NOMO-1 treated with dmso at 0.1 percent for 144 hours (cell line): ENCODE measurements at regions not wholly inside any gene's neighbourhood (a gene's known extent, or its start where the extent isn't known, plus 50 kb on each side); places are given as distances from the start of the nearest gene placed in this dataset.

Source experiments
- DNase-seq: peaks from one replicate; lab custom pipeline; 2025; ENCODE audit not compliant: unreplicated experiment; lab: John Stamatoyannopoulos, UW

DNA sequence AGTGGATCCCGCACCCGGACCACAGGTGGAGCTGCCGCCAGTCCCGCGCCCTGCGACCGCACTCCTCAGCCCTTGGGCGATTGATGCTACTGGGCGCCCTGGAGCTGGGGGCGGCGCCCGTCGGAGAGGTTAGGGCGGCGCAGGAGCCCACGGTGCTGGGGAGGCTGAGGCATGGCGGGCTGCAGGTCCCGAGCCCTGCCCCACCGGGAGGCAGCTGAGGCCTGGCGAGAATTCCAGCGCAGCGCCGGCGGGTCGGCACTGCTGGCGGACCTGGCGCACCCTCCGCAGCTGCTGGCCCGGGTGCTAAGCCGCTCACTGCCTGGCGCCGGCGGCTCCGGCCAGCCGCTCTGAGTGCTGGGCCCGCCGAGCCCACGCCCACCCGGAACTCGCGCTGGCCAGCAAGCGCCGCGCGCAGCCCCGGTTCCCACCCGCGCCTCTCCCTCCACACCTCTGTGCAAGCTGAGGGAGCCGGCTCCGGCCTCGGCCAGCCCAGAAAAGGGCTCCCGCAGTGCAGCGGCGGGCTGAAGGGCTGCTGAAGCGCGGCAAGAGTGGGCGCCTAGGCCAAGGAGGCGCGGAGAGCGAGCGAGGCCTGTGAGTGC, 1256.5 kb downstream of the STIM2 start:
- DNase-seq: no peak

DNA sequence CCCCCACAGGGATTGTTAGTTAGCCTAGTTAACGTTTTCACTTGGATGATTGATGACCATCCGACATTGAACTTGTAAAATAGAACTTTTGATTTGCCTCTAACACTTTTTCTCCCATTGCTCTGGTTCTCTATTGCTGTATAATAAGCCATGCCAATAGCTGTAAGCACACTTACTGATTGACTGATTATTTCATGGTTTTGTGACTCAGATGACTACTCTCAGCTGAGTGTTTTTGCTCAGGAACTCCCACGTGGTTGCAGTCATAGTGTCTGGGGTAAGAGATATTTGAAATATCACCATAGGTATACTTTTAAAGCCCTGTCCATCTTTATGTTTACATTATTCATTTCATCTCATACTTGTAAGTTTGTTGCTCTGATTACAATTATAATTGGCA, 1285.5 kb downstream of the STIM2 start:
- no peak for DNase-seq

DNA sequence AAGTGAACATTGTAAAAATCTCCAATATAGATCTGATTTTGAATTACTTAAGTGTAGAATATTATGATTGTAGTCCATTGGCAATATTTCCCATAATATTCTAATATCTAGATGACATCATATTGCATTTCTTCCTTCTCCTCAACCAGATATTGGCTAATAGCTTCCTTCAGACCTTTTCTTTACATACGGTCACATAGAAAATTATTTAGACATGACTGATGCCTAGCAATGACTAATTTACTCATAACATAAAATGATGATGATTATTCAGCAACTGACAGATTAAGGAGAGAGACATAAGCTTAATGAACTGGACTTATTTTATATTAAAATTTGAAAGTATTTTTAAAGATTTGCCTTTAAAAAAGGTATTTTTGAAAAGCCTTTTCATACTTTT, 1287.6 kb downstream of the STIM2 start:
- no peak for DNase-seq

DNA sequence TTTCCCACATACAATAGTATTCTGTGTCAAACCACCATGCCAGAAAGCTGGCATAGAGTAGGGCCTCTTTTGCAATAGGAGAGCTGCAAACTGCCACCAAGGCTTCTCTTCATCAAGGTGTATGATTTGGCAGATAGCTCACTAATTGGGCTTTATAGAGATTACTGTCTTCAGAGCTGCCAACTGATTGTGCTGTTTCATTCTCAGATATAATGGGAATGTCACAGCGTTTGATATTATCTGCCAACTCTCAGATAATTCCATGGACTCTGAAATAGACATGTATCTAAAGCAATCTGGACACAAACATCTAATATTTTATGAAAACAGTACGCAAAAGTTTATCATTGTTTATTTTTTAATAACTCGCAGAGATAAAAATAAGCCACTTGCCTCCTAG, 1289.1 kb downstream of the STIM2 start:
- DNase-seq: no peak

DNA sequence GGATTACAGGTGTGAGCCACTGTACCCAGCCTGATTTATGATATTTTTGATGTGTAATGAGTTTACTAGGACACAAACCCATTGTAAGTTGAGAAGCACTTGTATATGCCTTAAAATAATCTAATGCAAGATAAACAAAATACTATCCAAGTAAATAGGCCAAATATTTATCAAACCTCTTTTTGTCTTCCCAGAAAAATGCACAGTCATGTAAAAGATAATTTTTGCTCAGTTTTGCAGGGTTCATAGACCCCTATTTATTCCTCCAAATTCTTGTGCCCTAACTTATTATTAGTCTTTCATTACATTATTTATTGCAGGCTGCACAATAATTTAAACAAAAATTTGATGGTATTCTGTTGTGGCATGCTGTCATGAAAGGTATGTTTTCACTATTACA, 1290.7 kb downstream of the STIM2 start:
- DNase-seq: no peak

DNA sequence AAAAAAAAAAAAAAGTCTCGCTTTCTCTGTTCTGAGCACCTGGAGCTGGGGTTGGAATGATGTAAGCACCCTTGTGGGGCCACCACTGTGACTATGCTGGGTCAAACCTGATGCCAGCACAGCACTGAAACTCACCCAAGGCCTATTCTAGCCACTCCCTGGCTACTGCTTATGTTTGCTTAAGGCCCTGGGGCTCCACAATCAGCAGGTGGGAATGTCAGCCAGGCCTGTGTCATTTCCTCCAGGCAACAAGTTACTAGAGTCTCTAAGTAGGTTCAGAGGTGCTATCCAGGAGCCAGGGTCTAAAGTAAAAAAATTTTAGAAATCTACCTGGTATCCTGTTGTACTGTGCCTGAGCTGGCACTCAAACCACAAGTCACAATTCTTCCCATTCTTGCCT, 1306.8 kb downstream of the STIM2 start:
- DNase-seq: no peak

DNA sequence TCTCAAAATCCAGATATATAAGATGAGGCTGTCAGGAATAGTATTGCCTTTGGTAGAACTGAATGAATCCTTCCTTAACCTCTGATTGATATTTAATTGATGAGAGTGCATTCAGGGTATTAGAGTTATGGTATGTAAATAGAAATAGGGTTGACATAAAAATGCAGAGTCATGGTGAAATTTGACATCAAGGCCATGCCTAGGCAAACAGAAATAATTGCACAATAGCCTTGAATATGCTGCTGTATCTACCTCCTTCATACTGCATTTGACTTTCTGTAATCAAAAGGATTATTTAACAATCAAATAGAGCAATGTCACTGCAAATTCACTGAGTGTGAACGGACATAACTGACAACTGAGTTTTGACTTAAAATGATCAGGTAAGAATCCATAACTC, 1316.3 kb downstream of the STIM2 start:
- no peak for DNase-seq

DNA sequence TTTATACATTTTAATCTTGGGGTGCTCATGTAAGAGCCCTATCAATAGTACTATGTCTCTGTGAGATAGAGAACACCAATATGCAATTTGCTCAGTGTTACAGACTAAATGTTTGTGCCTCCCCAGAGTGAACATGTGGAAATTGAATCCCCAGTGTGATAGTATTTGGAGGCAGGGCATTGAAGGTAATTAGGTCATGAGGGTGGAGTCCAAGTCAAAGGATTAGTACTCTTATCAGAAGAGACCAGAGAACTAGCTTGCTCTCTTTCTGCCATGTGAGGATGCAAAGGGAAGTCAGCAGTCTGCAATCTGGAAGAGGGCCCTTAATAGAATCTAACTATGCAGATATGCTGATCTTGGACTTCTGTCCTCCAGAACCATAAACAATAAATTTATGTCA, 1317.0 kb downstream of the STIM2 start:
- no peak for DNase-seq

DNA sequence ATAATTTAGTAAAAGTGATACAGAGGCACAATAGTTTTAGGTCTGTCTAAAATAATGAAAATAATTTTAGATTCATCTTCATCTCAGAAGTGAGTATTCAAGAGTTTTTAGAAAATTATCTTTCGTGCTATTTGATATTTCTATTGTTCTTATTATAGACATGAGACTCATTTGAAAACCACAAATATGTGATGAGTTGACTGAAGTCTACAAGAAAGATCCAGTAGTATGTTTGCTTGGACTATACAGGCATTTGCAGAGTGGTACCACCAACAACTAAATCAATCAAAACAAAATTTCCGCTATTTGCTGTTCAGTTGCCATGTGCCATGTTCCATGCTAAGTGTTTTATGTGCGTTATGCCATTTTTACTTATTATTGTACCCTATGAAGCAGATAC, 1318.5 kb downstream of the STIM2 start:
- DNase-seq: no peak

DNA sequence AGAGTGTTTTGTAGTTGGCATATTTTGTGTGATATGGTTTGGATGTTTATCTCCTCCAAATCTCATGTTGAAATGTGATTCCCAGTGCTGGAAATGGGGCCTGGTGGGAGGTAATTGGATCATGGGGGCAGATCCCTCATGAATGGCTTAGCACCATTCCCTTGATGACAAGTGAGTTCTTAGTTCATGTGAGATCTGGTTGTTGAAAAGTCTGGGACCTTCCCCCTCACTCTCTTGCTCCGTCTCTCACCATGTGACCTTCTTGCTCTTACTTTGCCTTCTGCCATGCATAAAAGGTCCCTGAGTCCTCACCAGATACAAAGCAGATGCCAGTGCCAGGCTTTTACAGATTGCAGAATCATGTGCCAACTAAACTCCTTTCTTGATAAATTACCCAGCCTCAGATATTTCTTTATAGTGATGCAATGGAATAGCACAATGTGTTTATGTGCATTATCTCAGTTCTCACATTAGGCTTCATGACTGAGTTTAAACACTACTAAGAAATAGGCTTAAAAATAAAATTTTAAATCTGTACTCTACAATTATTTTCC, 1348.8 kb downstream of the STIM2 start:
- DNase-seq: no peak

DNA sequence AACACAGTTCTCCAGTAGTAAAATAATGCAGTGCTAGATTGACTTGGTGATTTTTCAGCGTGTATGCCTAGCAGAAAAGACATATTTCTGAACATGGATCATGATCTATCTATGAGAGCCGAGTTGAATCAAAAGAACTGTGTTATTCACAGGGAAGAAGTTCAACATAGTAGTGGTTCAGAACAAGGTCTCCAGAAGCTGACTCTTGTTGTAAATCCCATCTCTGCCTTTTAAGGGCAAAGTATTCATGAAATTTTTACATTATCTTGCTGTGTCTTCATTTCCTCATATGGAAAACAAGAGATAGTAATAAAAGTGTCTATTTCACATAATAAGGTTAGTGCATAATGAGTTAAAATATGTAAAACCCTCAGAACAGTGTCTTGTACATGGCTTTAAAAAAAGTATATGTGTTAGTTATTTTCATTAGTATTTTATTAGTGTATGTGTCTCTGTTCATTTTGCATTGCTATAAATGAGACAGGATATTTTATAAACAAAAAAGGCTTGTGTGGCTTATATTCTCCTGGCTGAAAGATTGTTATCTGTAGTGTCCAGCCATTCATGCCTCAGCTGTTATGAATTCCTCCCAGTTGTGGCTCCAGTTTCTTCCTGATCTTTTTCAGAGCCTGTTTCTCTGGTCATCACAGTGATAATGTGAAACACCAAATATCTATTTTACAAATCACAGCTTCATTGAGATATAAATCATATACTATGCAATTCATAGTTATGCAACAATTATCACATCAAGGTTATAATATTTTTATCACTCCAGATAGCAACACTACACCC, 1351.2 kb downstream of the STIM2 start:
- DNase-seq: no peak

DNA sequence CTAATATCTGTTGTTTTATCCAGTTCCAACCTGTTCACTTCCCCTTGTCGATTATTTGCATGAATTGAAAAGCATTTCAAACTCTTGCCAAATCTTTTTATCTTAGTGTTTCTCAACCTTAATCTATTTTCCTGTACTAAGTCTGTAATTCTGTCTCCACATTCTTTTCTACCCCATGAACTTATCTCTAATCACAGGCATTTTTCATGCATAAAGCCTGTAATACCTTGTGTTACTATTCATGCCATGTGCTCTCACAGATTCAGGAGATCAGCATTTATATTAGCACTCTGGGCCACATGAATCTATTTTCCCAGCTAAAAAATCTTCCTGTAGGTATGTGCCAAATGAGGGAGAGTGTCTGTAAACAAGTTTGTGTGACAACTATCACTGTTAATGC, 1360.9 kb downstream of the STIM2 start:
- no peak for DNase-seq

DNA sequence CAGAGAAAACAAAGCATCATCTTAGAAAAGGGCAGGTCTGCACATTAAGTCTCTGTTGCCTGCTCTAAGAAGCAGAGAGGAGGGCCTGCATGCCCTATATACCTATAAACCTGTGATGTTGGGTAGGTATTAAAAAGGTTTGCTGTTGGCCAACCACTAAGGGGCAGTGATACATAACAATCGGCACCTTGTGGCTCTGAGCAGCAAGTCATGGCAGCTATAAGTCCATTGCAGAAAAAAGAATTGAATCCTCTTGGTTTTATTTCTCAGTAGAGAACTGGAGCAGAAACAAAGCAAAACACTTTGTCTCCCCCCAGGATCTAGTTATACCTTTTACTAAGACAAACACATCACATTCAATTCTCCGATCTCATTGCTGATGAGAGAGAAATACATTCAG, 1364.4 kb downstream of the STIM2 start:
- no peak for DNase-seq

DNA sequence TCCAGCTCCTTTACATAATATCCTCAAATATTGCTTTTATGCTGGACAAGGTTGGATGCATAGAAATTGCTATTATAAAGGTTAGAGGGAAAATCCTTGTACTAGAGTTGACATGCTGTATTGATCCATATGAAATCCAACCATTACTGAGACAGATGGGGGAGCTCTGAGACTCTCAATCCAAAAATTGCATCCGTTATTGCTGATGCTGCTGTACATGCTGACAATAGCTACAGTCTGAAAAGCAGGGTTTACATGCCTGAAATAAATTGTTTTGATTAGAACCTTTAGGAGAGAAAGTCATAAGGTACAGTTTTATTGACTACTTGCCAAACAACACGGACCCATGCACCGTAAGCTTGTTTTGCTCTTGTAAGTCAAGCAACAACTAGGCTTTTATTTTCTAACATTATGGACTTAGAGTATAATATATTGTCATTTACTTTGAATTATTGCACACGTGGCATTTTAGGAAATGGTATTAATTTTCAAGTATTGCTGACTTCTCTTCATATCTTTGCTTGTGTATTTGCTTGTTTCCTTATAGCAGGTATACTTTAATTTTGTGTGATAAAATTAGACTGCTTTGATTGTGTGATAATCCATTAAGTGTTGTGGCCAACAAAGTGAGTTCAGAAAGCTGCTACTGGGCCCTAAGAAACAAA, 1365.2 kb downstream of the STIM2 start:
- DNase-seq: no peak

DNA sequence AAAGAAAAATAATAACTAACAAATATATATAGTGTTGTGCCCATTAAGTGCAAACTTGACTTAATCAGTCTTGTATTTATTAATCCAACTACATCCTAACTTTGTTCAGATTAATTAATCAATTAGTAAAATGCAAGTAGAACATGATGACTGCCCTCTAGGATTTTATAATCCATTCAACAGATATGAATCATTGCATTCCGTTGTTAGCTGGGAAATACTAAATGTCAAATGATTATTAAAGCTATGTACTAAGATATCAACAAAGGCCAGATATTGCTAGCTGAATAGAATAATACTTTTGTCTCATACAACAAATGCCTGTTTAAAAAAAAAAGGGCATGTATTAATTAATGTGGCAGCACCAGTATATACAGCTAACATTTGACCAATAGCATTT, 1366.3 kb downstream of the STIM2 start:
- DNase-seq: no peak

DNA sequence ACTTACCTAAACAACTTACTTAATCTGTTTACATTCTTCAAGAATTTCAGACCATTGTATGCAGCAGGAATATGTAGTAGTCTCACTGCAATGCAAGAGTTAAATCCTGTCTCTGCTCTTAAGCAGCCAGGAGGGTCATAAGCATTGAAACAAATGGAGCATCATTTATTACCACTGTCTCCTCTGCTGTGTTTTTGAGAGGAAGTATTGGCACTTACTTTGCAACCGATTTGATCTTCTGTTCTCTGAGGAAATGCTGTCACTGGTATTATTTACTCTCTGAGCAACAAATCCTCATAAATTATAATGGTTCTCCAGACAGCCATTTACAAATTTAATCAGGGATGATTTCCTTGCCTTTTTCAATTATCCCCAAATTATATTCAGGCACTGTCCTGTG, 1367.1 kb downstream of the STIM2 start:
- no peak for DNase-seq

DNA sequence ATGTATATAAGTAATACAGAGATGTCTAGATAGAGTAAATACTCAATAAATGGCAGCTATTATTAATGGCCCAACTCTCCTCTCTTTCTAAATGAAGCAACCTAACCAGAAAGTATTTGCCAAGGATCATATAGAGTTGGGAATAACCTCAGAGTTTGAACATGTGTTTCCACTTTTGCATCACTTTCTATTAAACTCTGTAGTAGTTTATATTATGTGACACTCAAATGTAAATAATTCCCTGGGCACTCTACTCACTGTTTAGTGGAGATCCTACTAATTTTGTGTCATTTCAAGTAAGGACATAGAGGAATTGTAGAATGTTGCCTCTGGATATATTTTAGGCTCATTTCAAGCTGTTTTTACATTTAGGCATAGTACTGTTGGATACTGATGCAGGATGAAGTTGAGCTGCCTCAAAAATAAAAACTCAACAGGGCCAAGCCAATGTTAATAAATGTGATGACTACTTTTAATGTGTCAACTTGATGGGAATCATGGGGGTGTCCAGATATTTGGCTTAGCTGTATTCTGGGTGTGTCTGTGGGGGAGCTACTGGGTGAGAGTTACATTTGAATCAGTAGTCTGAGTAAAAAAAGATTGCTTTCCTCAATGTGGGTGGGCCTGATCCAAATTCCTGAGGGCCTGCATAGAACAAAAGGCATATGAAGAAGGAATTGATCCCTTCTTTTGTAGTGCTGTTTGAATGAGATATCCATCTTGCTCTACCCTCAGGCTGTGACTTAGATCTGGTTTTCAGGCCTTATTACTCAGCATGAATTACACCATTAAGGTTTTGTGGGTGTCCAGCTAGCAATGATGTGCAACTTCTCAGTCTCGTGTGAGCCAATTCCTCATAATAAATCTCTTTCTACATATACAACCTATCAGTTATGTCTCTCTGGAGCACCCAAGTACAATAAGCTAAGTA, 1368.2 kb downstream of the STIM2 start:
- DNase-seq: no peak

DNA sequence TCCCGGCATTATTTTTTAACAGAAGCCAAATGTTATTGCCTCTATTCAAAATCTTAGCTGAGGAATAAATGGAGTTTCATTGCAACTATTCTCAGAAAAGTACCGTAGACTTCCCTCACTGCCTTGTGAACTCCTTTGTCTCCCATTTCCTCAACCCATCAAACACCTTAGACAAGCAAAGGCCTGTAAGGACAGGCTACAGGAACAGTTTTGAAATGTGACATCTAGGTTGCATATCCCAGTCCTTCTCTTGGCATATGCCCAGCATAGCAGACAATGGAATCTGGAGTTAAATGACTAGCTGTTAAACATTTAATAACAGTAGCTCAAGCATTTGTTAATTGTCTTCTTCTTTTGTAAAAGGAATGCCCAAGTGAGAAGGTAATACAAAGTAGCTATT, 1371.7 kb downstream of the STIM2 start:
- no peak for DNase-seq

DNA sequence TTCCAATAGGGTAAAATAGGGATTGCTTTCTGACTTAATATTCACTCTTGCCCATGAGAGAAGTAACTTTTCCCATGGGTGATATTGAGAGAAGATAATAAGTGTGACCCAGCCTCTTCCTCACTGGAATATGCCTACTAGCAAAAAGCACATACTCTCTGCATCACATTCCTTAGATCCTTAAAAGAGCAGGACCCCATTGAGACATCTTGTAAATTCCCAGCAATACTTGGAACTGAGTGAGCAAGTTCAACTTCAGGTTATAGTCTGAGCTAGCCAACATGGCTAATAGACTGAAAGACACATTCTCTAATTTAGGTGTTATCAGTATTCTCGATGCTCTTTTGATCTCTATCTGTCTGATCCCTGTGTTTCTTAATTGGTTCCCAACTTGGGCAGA, 1372.3 kb downstream of the STIM2 start:
- no peak for DNase-seq

DNA sequence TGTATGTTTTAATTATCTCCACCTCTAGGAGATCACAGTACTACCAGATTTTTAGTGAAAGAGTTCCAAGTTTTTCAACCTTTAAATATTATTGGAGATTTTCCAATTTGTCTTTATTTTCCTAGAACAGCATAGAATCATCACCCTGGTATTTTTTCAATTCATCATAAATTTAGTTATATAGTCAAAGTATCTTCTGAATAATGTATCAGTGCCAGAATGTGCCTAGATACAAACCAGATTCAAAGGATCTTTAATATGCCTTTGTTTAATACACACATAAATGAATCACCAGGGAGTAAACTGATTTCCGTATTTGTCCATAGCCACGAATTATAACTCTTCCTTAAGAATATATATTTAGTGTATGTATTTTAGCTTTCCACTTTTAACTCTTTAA, 1373.1 kb downstream of the STIM2 start:
- DNase-seq: no peak

DNA sequence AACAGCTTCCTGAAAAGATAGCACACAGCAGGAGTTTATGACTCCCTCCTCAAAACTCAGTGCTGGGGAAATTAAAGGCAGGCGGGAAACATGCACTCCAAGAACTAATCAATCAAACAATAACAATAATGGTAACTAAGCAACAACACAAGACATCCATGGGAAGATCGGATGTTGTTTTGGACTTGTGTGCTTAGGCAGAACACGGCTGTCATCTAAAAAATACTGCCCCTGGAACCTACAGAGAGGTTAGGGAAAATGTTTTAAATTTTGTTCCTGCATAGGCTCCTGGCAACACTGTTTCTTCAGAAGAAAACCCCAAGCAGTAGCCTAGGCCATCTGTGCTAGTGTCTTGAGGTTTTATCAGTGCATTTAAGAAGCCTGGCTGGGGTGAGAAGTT, 1378.2 kb downstream of the STIM2 start:
- no peak for DNase-seq
